ENCODE measurements at regions not wholly inside any gene's neighbourhood (a gene's known extent, or its start where the extent isn't known, plus 50 kb on each side); places are given as distances from the start of the nearest gene placed in this dataset.

DNA sequence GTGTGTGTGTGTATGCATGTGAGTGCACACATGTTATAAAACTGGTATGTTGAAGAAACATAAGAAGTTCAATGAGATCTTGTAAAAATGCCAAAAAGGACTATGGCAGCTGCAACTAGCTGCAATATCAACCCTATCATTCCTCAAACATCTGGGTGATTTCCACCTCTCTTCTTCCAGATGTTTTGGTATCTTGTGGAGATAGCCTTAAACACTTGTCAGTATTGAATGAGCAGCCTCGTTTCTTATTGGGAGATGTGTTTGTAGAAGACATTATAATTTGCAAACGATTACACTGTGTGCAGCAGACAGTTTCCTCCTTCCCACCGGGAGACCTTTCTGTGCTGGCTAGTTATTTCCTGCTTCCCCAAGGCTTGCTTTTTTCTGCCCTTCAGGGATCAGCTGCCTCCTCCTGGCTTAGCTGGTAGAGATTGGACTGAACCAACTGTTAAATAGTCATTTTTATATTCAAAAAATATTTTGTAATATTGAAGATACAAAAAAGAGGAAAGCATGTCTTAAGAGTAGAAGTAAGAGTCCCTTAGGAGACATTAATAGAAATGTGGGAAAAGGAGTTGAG, 168.4 kb upstream of the MPDZ start:
- H3K4me3 ChIP-seq (ENCODE audit: low read depth, low read length): no peak overlapping the region
- in situ Hi-C loops (cut with HindIII; ENCODE audit: low sequenced_read_pairs): no loop called here
- TF ChIP-seq, protein P1, sequence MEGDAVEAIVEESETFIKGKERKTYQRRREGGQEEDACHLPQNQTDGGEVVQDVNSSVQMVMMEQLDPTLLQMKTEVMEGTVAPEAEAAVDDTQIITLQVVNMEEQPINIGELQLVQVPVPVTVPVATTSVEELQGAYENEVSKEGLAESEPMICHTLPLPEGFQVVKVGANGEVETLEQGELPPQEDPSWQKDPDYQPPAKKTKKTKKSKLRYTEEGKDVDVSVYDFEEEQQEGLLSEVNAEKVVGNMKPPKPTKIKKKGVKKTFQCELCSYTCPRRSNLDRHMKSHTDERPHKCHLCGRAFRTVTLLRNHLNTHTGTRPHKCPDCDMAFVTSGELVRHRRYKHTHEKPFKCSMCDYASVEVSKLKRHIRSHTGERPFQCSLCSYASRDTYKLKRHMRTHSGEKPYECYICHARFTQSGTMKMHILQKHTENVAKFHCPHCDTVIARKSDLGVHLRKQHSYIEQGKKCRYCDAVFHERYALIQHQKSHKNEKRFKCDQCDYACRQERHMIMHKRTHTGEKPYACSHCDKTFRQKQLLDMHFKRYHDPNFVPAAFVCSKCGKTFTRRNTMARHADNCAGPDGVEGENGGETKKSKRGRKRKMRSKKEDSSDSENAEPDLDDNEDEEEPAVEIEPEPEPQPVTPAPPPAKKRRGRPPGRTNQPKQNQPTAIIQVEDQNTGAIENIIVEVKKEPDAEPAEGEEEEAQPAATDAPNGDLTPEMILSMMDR (IDR thresholded peaks at IDR 0.05; ENCODE audit: low read depth, low read length): no peak
- no peak for DNase-seq (ENCODE audit: low read depth, low spot score)

GRCh38 chr9:13446938-13447842, 167.7 kb upstream of the MPDZ start:
- TF ChIP-seq, protein P1 (IDR thresholded peaks at IDR 0.05; ENCODE audit: low read depth, low read length): peak; percentile 0
- in situ Hi-C loops (cut with HindIII; ENCODE audit: low sequenced_read_pairs): no loop called here
- DNase-seq (ENCODE audit: low read depth, low spot score): no peak
- no peak overlapping the region for H3K4me3 ChIP-seq (ENCODE audit: low read depth, low read length)

DNA sequence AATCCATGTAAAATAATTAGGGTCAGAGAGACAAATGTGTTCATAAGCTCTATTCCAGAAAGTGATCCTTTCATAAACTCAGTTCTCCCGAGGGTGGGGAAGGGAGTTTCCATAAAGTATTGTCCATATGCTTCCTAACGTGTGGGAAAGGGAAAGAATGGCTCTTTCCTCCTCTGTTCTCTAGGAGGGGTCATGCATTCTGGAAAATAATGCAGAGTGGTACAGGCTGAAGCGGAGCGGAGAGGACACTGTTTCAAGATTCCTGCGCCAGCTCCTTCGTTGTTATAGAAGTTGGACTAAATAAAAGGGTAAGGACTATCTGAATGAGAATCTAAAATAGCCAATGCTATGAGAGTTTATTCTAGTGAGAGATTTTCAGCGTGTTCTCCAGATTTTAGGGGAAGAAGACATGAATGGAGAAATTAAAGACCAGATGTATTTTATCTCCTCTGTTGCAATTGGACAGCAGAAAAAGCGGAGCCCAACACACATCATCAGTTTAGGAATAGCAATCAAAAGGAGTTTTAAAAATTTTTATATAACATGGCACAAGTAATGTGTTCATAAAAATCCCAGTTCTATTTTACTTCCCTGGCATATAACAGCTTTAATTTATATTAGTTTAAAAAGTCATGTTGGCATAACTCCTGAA, 166.9 kb upstream of the MPDZ start:
- TF ChIP-seq, protein P1 (IDR thresholded peaks at IDR 0.05; ENCODE audit: low read depth, low read length): no peak
- no peak for DNase-seq (ENCODE audit: low read depth, low spot score)
- in situ Hi-C loops (cut with HindIII; ENCODE audit: low sequenced_read_pairs): no loop called here
- H3K4me3 ChIP-seq (ENCODE audit: low read depth, low read length): no peak overlapping the region

DNA sequence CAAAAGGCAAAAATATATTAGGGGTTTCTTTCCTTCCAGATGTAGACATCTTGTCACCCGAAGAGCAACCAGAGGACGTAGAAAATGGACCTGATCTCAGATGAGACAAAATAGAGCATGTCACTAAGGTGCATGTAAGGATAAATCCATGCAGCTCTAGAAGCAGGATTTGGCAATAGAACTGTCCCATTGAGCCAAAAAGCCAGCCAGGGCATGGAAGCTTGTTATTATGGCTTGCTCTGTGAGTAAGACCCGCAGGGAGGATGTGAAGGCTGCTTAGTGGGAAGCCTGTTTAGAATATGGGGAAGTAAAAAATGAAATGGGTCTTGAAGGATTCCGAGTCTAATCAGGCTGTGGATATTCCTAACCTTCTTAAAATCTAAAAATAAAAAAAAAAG, 165.6 kb upstream of the MPDZ start:
- DNase-seq (ENCODE audit: low read depth, low spot score): no peak
- in situ Hi-C loops (cut with HindIII; ENCODE audit: low sequenced_read_pairs): no loop called here
- TF ChIP-seq, protein P1 (IDR thresholded peaks at IDR 0.05; ENCODE audit: low read depth, low read length): no peak

GRCh38 chr9:13444245-13445102, 165.0 kb upstream of the MPDZ start:
- no peak overlapping the region for H3K4me3 ChIP-seq (ENCODE audit: low read depth, low read length)
- in situ Hi-C loops (cut with HindIII; ENCODE audit: low sequenced_read_pairs): no loop called here
- TF ChIP-seq, protein P1 (IDR thresholded peaks at IDR 0.05; ENCODE audit: low read depth, low read length): no peak
- DNase-seq (ENCODE audit: low read depth, low spot score): no peak

More for the DNA sequence above, 165.6 kb upstream of the MPDZ start:
- H3K4me3 ChIP-seq (ENCODE audit: low read depth, low read length): no peak overlapping the region

Measured in astrocyte of the spinal cord (primary cell).